ENCODE measurements at regions not wholly inside any gene's neighbourhood (a gene's known extent, or its start where the extent isn't known, plus 50 kb on each side); places are given as distances from the start of the nearest gene placed in this dataset.

DNA sequence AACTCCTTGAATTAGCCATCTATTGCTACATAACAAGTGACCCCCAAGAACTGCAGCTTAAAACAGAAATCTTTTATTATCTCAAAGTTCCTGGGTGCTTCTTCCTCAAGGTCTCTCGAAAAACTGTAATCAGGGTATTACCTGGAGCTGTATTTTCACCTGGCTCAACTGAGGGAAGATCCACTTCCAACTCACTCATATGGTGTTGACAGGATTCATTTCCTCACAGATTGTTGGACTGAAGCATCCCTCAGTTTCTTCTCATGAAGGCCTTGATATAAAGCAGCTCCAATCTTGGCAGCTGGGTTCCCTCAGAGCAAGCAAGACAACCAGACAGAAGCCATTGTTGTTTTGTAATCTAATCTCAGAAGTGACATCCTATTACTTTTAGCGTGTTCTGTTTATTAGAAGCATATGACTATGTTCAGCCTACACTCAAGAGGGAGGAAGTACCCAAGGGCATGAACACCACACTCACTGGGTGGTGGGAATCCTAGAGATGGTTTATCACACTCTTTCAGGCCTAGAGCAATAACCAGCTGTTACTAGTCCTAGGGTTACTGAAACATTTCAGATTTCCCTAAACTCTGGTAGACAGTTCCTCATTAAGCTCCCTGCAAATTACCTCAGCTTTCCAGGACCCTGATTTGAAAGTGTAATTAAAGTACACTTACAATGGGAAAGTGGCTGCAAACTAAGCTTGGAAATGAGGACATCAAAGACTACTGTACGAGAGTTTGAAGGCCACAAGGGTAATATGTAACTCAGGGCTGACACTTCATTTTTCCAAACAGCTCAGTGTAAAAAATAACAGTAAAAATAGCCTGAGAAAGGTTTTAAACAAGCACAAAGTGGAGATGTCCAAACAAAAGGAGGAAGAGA is 222.2 kb downstream of the SEC23A start:
- Mint-ChIP-seq H3K4me1 (no peaks in the 10 kb centered on the region), H3K36me3 (no peaks in the 10 kb centered on the region), H3K9me3 (peaks cover 0 to 7% (median 0%) of the 10 kb centered on the region in 6 donors), H3K27ac (no peak overlapping the region), H3K27me3 (ENCODE audit: low read depth in 3 of 3) (peaks cover 2 to 3% (median 2%) of the 10 kb centered on the region in 3 donors), H3K4me3 (no peak overlapping the region)
- no peak for DNase-seq

DNA sequence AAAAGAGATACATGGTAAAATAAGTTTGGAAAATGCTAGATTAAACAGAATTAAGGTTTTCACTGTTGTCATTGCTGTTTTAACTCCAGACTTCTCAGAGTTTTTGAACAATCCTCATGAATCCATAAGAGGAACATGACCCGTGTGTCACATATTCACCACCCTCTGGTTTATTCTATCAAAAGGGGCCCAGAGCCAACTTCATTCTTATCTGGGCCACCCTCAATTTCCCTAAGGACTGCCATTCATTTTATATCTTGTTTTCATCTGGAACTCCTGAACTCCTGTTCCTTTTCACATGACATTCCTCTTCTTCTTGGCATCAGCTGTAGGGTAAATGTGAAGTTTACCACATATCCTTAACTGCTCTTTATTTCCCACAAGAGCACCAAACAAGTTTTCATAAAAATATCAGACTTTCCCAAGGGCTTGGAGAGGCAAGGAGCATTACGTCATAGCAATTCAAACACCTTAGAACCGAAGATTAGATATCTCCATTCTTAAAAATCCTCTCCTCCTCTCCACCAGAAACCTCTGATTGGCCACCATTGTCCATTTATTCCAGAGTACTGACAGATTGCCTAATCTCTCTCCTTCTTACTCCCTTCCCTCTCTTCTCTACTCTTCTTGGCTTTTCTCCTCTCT is 225.2 kb downstream of the SEC23A start:
- Mint-ChIP-seq H3K36me3 (no peaks in the 10 kb centered on the region), H3K4me3 (no peak overlapping the region), H3K9me3 (peaks cover 0 to 7% (median 0%) of the 10 kb centered on the region in 6 donors), H3K27me3 (ENCODE audit: low read depth in 3 of 3) (peaks cover 0 to 3% (median 2%) of the 10 kb centered on the region in 3 donors), H3K4me1 (no peaks in the 10 kb centered on the region), H3K27ac (no peak overlapping the region)
- DNase-seq = no peak

DNA sequence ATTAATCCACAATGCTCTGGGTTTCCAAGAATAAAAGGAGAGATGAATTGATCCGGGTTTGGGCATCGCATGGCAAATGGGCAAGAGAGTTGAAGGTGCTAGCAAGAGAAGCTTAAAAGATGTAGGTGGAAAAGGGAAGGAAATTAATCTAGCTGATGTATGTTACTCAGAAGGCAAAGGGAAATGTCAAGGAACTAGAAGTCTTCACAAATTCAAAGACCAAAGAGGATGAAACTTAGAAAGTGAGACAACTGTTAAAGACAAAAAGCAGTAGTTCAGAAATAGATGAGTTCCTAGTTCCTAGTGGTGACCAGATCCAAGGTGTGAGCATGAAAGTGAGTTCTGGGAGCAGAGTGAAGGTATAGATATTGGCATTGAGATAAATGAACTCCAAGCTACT is 228.3 kb downstream of the SEC23A start:
- Mint-ChIP-seq H3K4me1 (no peaks in the 10 kb centered on the region), H3K9me3 (peaks cover 0 to 6% (median 0%) of the 10 kb centered on the region in 6 donors), H3K27me3 (ENCODE audit: low read depth in 3 of 3) (peaks cover 0 to 3% (median 2%) of the 10 kb centered on the region in 3 donors), H3K27ac (no peak overlapping the region), H3K4me3 (no peak overlapping the region), H3K36me3 (no peaks in the 10 kb centered on the region)
- DNase-seq = no peak

DNA sequence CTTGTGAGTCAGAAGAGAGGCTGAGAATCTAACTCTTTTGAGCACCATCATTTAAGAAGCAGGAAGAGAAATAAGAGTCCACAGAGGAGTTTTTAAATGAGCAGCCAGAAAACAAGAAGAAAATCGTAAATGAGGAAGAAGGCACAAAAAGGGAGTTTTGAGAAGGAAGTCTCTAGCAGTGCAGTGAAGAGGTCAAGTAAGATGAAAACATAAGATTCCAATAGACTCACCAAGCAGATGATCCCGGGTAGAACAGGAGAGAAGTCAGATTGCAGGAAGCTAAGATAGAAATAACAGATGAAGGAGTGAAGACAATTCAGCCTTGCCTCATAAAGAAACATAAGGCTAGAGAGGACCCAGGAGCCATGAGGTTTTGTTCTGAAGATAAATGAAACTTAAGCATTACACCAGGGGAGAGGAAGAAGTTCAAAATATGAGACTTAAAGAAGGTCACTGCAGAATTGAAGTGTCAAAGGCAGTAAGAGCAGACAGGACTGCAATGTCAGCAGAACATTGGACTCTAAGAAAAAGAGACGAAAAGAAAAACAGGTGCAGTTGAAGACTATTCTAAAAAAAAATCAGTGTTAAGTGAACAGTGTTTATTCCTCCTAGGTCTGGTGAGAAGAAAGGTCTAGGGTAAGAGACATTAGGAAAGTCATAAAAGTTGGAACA is 229.0 kb downstream of the SEC23A start:
- no peaks in the 10 kb centered on the region for H3K36me3 Mint-ChIP-seq
- no peaks in the 10 kb centered on the region for H3K4me1 Mint-ChIP-seq
- peaks cover 0 to 3% (median 2%) of the 10 kb centered on the region in 3 donors for H3K27me3 Mint-ChIP-seq (ENCODE audit: low read depth in 3 of 3)
- no peak overlapping the region for H3K4me3 Mint-ChIP-seq
- no peak for DNase-seq
- H3K27ac Mint-ChIP-seq = no peak overlapping the region
- peaks cover 0 to 2% (median 0%) of the 10 kb centered on the region in 6 donors for H3K9me3 Mint-ChIP-seq

DNA sequence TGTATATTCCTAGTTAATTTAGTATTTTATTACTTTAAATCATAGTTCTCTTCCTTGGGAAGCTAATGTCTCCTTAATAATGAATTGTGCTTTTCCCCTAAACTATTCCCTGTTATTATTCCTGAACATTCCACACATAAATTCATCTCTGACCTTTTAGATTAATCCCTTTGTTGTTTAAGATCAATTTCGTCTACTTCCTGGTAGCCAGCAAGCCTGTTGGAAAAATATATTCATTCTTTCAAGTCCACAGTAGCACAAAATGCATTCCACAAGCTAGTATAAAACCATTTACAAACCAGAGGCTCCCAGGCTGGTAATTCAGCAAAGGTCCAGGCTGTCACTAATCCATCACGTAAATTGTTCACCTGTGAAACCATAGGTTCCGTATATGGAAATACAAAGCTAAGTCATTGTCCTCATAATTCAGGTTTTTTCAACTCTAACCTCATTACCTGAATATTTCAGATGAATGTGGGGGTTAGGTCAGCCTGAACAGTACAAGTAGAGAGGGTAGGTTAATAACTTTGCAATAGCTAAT is 232.7 kb downstream of the SEC23A start:
- Mint-ChIP-seq H3K4me3 (no peak overlapping the region), H3K9me3 (no peaks in the 10 kb centered on the region), H3K27me3 (ENCODE audit: low read depth in 3 of 3) (no peaks in the 10 kb centered on the region), H3K36me3 (no peaks in the 10 kb centered on the region), H3K27ac (no peak overlapping the region), H3K4me1 (no peaks in the 10 kb centered on the region)
- DNase-seq = no peak

DNA sequence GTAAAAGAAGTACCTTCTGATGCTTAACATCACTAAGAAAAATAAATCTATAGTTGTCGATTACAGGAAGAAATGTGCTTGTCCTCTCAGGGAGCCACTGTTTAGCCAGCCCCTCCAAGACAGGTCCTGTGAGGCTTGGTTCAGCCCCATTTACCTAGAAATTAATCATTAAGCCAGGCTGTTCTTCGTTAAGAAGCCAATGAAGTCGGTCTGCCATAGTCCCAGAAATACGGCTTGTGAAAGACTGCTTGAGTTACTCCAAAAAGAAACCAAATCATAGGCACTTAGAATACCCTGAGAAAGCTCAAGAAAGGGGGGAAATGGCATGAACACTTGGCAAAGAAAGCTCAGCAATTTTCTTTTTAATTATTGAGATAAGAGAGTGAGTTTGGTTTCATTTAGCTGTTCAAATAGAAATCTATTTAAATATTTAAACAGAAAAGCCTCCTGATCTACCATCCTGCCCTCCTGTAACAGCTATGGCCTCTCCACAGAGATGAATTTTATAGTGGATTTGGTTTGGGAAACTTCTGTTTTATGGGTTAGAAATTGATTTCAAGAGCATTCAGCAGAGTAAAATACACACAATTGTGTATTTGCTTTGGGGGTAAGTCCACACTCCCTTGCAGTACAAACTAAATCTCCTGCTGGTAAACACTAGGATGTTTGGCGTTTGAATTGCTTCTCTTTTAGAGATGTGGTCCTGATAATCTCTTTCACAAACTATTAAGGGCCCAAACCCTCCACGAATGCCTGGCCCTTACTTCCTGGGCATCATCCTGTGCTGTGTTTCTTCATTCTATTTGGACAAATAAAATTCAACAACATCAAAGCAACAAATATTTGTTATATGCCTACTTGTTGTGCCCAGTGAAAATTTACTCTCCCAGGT is 234.4 kb downstream of the SEC23A start:
- no peaks in the 10 kb centered on the region for H3K36me3 Mint-ChIP-seq
- H3K4me1 Mint-ChIP-seq = no peaks in the 10 kb centered on the region
- no peak for DNase-seq
- no peak overlapping the region for H3K4me3 Mint-ChIP-seq
- peaks cover 0 to 4% (median 0%) of the 10 kb centered on the region in 6 donors for H3K9me3 Mint-ChIP-seq
- H3K27ac Mint-ChIP-seq = no peak overlapping the region
- H3K27me3 Mint-ChIP-seq (ENCODE audit: low read depth in 3 of 3) = peaks cover 0 to 3% (median 0%) of the 10 kb centered on the region in 3 donors

DNA sequence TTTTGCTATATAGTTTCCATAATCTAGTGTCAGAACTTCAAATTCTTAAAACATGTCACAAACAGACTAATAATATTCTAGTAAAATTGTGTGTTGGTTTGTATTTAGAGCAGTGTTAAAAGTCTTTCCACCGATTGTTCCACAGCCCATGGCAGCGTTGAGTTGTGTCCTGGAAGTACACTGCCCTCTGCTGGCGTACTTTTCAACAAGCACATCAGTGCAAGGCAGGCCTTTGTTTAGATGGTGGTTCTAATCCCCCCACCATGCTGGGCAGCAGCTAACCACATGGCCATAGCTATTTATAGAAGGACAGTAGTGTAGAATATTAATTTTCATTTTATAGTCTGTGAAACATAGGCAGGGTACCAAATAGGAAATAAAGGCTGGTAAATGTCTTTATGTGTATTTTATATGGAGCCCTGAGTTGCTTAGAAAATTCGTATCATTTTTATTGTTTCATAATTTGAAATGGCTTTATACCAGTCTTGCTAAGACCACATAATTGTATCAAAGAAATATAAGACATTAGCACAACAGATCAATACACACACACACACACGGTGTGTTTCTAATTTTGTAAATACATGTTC is 235.4 kb downstream of the SEC23A start:
- peaks cover 0 to 4% (median 0%) of the 10 kb centered on the region in 6 donors for H3K9me3 Mint-ChIP-seq
- H3K4me3 Mint-ChIP-seq = no peak overlapping the region
- H3K27ac Mint-ChIP-seq = no peak overlapping the region
- H3K36me3 Mint-ChIP-seq = no peaks in the 10 kb centered on the region
- DNase-seq = peak; percentile 14 to 37 (median 28)
- no peaks in the 10 kb centered on the region for H3K4me1 Mint-ChIP-seq
- peaks cover 0 to 3% (median 0%) of the 10 kb centered on the region in 3 donors for H3K27me3 Mint-ChIP-seq (ENCODE audit: low read depth in 3 of 3)

DNA sequence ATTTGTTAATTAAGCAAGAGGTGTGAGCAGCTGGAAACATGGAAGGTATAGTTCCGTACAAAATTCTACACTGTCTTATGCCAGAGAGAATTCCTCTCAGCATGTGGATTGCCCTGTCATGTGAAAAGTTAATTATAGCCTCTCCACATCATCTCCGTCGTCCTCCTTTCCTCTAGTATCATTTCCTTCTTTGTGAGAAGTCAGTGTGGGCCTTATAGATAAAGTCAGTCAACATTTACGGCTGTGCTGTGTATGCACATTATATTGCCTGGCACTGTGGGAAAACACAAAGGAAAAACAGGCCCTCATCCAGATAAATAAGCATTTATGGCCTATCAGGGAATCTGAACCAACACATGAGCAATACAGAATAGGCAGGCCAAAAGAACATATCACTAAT is 236.6 kb downstream of the SEC23A start:
- H3K36me3 Mint-ChIP-seq = no peaks in the 10 kb centered on the region
- no peak overlapping the region for H3K27ac Mint-ChIP-seq
- H3K27me3 Mint-ChIP-seq (ENCODE audit: low read depth in 3 of 3) = peaks cover 0 to 3% (median under 1%) of the 10 kb centered on the region in 3 donors
- H3K4me1 Mint-ChIP-seq = no peaks in the 10 kb centered on the region
- H3K4me3 Mint-ChIP-seq = no peak overlapping the region
- peaks cover 0 to 4% (median 0%) of the 10 kb centered on the region in 6 donors for H3K9me3 Mint-ChIP-seq
- no peak for DNase-seq

DNA sequence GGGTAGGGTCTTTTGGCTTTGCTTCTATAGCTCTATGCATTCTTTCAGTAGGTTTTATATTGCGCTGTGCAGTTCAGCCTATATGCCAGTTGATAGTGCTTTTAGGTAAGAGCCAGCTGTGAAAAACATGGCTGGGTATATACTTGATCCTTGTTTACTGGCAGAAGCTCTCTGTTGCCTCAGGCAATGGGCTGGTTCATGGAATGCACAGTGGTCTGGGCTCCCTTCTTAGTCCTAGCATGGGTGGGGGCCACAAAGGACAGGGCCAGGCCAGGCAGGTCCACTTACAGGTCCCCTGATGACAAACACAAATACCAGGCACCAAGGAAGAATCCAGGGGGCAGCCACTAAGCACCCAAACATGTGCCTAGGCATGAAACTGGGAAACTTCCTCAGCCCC is 240.7 kb downstream of the SEC23A start:
- Mint-ChIP-seq H3K4me1 (no peaks in the 10 kb centered on the region), H3K9me3 (peaks cover 0 to 4% (median 0%) of the 10 kb centered on the region in 6 donors), H3K27ac (no peak overlapping the region), H3K27me3 (ENCODE audit: low read depth in 3 of 3) (peaks cover 0 to 7% (median 5%) of the 10 kb centered on the region in 3 donors), H3K4me3 (no peak overlapping the region), H3K36me3 (no peaks in the 10 kb centered on the region)
- DNase-seq = no peak

DNA sequence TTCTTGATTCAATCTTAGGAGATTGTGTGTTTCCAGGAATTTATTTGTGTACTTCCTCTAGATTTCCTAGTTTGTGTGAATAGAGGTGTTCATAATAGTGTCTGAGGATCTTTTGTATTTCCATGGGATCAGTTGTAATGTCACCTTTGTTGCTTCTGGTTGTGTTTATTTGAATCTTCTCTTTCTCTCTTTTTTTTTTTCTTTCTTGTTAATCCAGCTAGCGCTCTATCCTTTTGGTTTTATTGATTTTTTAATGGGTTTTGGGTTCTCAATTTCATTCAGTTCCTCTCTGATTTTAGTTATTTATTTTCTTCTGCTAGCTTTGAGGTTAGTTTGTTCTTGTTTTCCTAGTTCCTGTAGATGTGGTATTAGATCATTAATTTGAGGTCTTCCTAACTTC is 242.5 kb downstream of the SEC23A start:
- no peaks in the 10 kb centered on the region for H3K4me1 Mint-ChIP-seq
- H3K36me3 Mint-ChIP-seq = no peaks in the 10 kb centered on the region
- peaks cover 0 to 4% (median 0%) of the 10 kb centered on the region in 6 donors for H3K9me3 Mint-ChIP-seq
- H3K4me3 Mint-ChIP-seq = no peak overlapping the region
- peaks cover 0 to 7% (median 5%) of the 10 kb centered on the region in 3 donors for H3K27me3 Mint-ChIP-seq (ENCODE audit: low read depth in 3 of 3)
- no peak overlapping the region for H3K27ac Mint-ChIP-seq
- DNase-seq = no peak

DNA sequence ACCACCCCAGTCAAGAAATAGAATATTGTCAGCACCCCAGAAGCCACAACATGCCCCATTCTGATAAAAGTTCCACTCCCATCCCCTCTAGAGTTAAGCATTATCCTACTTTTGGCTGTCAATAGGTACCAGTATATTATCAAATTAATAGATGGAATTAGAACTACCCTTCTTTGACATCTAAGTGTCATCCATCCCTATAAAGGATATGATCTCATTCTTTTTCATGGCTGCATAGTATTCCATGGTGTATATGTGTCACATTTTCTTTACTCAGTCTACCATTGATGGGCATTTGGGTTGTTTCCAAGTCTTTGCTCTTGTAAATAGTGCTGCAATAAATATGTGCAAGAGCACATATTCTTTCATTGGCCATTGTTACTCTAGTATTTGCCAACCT is 246.2 kb downstream of the SEC23A start:
- H3K27ac Mint-ChIP-seq = no peak overlapping the region

DNA sequence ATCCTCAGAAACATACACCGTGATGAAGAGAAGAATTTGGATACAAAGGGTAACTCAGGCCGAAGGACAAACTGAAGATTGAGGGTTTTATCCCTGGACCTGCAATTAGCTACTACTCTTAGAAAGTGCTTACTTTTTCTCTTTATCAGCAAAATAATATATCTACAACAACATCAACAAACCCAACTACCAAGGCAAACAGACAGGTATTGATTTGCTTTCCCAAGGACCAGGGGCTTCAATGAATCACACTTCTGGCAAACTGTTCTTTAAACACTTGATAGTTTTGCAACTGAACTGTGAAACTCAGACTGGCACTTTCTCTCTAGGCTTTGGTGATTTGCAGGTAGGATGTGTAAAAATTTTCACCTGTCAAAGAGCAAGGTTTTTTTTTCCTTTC is 247.5 kb downstream of the SEC23A start:
- no peaks in the 10 kb centered on the region for H3K4me1 Mint-ChIP-seq
- peaks cover 0 to 2% (median 1%) of the 10 kb centered on the region in 3 donors for H3K27me3 Mint-ChIP-seq (ENCODE audit: low read depth in 3 of 3)
- no peaks in the 10 kb centered on the region for H3K36me3 Mint-ChIP-seq
- DNase-seq = no peak
- H3K4me3 Mint-ChIP-seq = no peak overlapping the region
- peaks cover 0 to 4% (median 0%) of the 10 kb centered on the region in 6 donors for H3K9me3 Mint-ChIP-seq
- H3K27ac Mint-ChIP-seq = no peak overlapping the region

More for the DNA sequence above, 246.2 kb downstream of the SEC23A start:
- peaks cover 0 to 4% (median 0%) of the 10 kb centered on the region in 6 donors for H3K9me3 Mint-ChIP-seq
- no peak overlapping the region for H3K4me3 Mint-ChIP-seq
- H3K27me3 Mint-ChIP-seq (ENCODE audit: low read depth in 3 of 3) = peaks cover 0 to 7% (median 2%) of the 10 kb centered on the region in 3 donors
- H3K4me1 Mint-ChIP-seq = no peaks in the 10 kb centered on the region
- H3K36me3 Mint-ChIP-seq = no peaks in the 10 kb centered on the region
- DNase-seq = no peak

All from immature natural killer cell (primary cell).